SK-N-MC (cell line): ENCODE measurements at regions not wholly inside any gene's neighbourhood (a gene's known extent, or its start where the extent isn't known, plus 50 kb on each side); places are given as distances from the start of the nearest gene placed in this dataset.

Experiments used
- DNase-seq: peaks from one replicate; pipeline ENCODE4 v3.0.0-alpha.2; 2011; ENCODE audit warnings: low read depth, low spot score
- H3K27ac ChIP-seq: fragments of 200-600 bp; sonication (generic); 2 replicates; pipeline ENCODE4 v1.5.1; 2016; ENCODE audit warnings: mixed run types
- H3K36me3 ChIP-seq: fragments of 200-600 bp; sonication (generic); 2 replicates; pipeline ENCODE4 v1.6.1; 2017; ENCODE audit warnings: antibody characterized with exemption, low read length, mixed read lengths; ENCODE audit not compliant: insufficient read depth
- H3K4me3 ChIP-seq: fragments of 200-600 bp; sonication (generic); 2 replicates; pipeline ENCODE4 v1.5.1; 2016
- H3K9ac ChIP-seq: fragments of 200-600 bp; sonication (generic); 2 replicates; pipeline ENCODE4 v1.8.0; 2017; ENCODE audit warnings: mixed run types, mixed read lengths; ENCODE audit not compliant: insufficient read length
- H3K9me3 ChIP-seq: fragments of 200-600 bp; sonication (generic); 2 replicates; pipeline ENCODE4 v1.6.1; 2017; ENCODE audit warnings: low read depth, mild to moderate bottlenecking, antibody characterized with exemption, low read length, moderate library complexity, mixed read lengths
- EZH2 ChIP-seq: fragments of 200-600 bp; sonication (generic); IDR thresholded peaks from one replicate; pipeline ENCODE4 v1.6.1; 2017; ENCODE audit warnings: antibody characterized with exemption
- FOXP2 ChIP-seq: optimal IDR thresholded peaks from 2 replicates; pipeline ENCODE3; 2011; ENCODE audit warnings: mild to moderate bottlenecking, moderate library complexity; ENCODE audit not compliant: insufficient read depth; ENCODE audit errors: extremely low read length, control extremely low read depth
- POLR2AphosphoS5 ChIP-seq: IDR thresholded peaks from 2 replicates; pipeline ENCODE4 v1.6.1; 2012; ENCODE audit warnings: mild to moderate bottlenecking, low read depth, low read length, borderline replicate concordance

DNA sequence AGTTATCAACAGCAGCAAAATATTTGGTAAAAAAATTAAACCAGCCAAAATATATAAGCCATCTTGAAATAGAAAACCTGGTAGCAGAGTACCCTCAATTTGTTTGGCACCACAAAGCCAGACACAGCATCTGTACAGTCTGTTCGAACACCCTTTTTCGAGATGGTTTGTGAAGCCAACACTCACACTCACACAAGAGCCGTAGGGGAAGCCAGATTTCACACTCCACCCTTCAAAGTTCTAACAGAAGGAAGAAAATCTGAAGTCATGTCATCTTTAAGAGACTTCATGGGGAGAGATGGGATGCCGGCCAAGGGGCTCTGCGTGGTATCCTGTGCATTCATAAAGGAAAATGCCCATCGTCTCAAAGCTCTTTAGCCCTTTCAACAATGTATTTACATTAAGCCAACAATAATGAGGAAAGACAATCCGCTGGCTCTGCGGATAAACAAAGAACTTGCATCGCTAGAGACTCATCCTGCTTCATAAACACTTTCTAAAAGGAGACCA lies 451.5 kb upstream of the CHST9 start:
- TF ChIP-seq EZH2 (no peak), POLR2AphosphoS5 (no peak), FOXP2 (no peak)
- DNase-seq = no peak
- Histone ChIP-seq H3K9ac (no peak overlapping the region), H3K36me3 (no peaks in the 10 kb centered on the region), H3K27ac (no peak overlapping the region), H3K9me3 (no peaks in the 10 kb centered on the region), H3K4me3 (no peak overlapping the region)

DNA sequence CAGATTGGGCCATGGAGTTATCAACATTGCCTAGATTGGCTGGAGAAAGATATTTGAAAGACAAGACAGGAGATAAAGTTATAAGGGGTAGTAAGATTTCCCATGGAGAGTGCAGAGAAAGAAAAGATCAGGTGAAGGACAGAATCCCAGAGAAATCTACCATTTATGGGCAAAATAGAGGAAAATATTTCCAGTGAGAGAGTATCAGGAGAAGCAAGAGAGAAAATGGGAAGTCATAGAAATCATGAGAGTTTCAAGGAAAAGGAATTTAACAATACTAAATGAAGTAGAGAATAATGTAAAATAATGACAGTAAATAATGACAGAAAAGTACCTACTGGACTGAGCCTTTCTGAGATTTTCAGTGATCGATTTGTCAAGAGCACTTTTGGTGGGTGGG lies 447.6 kb upstream of the CHST9 start:
- no peak for DNase-seq
- TF ChIP-seq FOXP2 = no peak
- TF ChIP-seq EZH2 = no peak
- no peak for TF ChIP-seq POLR2AphosphoS5
- H3K27ac ChIP-seq = no peak overlapping the region
- no peak overlapping the region for H3K4me3 ChIP-seq
- H3K9ac ChIP-seq = no peak overlapping the region
- no peaks in the 10 kb centered on the region for H3K9me3 ChIP-seq
- H3K36me3 ChIP-seq = no peaks in the 10 kb centered on the region

GRCh38 chr18:27627927-27628326 lies 442.8 kb upstream of the CHST9 start:
- H3K4me3 ChIP-seq = no peak overlapping the region
- TF ChIP-seq EZH2 = no peak
- TF ChIP-seq FOXP2 = no peak
- no peak for TF ChIP-seq POLR2AphosphoS5
- no peaks in the 10 kb centered on the region for H3K9me3 ChIP-seq
- H3K27ac ChIP-seq = no peak overlapping the region
- no peak for DNase-seq
- no peaks in the 10 kb centered on the region for H3K36me3 ChIP-seq
- no peak overlapping the region for H3K9ac ChIP-seq

DNA sequence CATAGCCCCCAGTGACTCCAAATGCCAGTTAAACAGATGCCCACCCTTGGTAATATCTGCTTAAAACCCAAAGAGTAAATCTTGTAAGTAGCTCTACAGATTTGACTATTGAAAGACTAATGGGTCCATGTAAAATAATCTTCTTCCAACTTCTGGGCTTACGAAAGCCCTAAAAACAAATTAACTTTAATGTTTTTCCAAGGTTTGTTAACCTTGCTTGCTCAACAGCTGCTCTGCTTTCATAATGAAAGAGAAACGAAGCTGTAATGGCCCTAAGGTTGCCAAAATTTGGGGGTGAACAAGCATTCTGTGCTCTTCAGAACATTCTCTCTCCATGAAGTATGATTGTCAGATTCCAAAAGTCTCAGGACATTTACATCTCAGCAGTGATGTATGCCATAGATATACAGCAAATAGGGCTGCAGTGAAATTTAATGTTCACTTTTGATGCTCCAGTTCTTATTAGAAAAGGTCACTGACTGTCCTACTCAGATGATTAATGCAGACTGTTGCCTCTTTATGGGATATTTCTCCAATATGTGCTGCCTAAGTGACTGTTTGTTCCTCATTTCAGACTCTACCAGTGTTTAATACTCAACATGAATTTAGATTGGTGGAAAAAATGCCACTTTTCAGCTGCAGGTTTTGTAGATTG lies 436.3 kb upstream of the CHST9 start:
- TF ChIP-seq EZH2 = no peak
- no peak for TF ChIP-seq POLR2AphosphoS5
- TF ChIP-seq FOXP2 = no peak
- Histone ChIP-seq H3K36me3 (no peaks in the 10 kb centered on the region), H3K27ac (no peak overlapping the region), H3K9me3 (no peaks in the 10 kb centered on the region), H3K4me3 (no peak overlapping the region), H3K9ac (no peak overlapping the region)
- no peak for DNase-seq

DNA sequence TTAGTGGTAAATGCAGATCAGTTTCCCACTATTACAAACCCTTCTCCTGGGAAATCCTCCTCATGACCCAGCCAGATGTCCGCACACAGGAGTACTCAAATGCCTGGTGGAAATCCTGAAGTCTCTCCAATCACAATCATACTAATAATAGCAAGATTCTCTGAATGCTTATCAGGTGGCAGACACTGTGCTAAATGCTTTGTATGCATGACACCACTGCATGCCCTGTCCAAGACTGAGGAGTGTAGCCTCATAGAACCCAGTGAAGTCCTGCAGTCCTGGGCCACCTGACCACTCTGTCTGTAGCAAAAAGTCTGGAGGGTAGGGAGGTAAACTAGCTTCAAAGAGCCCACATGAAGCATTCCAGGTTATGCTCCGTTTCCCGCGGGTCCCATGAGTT lies 434.8 kb upstream of the CHST9 start:
- no peaks in the 10 kb centered on the region for H3K9me3 ChIP-seq
- no peak overlapping the region for H3K9ac ChIP-seq
- no peak overlapping the region for H3K4me3 ChIP-seq
- no peaks in the 10 kb centered on the region for H3K36me3 ChIP-seq
- no peak overlapping the region for H3K27ac ChIP-seq
- no peak for DNase-seq
- no peak for TF ChIP-seq FOXP2
- no peak for TF ChIP-seq EZH2
- no peak for TF ChIP-seq POLR2AphosphoS5

- H3K27ac ChIP-seq = no peak overlapping the region
- H3K9ac ChIP-seq = no peak overlapping the region
- no peak overlapping the region for H3K4me3 ChIP-seq
- no peak for TF ChIP-seq FOXP2
- no peaks in the 10 kb centered on the region for H3K36me3 ChIP-seq
- no peak for DNase-seq
- no peaks in the 10 kb centered on the region for H3K9me3 ChIP-seq
Measured at GRCh38 chr18:27619090-27619772, 434.1 kb upstream of the CHST9 start.

DNA sequence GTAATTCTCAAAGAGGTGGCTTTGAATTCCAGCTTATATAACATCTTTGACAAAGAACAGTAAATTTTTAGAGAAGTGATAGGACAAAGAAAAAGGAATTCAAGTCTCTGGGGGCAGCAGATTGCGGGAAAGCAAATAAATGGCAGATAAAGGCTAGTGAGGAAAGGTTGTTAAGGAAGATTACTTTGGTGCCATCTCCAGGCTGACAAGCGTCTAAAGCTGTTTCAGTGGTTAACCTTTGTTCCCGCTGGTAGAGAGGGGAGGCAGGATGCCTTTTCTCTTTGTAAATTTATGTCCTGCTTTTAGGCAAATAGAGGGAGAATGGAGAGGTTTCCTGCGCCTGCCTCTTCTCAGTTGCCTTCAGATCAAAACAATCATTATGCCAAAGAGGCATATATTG lies 431.2 kb upstream of the CHST9 start:
- TF ChIP-seq FOXP2 = no peak
- no peak for TF ChIP-seq EZH2
- TF ChIP-seq POLR2AphosphoS5 = no peak
- H3K36me3 ChIP-seq = no peaks in the 10 kb centered on the region
- no peaks in the 10 kb centered on the region for H3K9me3 ChIP-seq
- H3K9ac ChIP-seq = no peak overlapping the region
- H3K27ac ChIP-seq = no peak overlapping the region
- no peak for DNase-seq
- no peak overlapping the region for H3K4me3 ChIP-seq

DNA sequence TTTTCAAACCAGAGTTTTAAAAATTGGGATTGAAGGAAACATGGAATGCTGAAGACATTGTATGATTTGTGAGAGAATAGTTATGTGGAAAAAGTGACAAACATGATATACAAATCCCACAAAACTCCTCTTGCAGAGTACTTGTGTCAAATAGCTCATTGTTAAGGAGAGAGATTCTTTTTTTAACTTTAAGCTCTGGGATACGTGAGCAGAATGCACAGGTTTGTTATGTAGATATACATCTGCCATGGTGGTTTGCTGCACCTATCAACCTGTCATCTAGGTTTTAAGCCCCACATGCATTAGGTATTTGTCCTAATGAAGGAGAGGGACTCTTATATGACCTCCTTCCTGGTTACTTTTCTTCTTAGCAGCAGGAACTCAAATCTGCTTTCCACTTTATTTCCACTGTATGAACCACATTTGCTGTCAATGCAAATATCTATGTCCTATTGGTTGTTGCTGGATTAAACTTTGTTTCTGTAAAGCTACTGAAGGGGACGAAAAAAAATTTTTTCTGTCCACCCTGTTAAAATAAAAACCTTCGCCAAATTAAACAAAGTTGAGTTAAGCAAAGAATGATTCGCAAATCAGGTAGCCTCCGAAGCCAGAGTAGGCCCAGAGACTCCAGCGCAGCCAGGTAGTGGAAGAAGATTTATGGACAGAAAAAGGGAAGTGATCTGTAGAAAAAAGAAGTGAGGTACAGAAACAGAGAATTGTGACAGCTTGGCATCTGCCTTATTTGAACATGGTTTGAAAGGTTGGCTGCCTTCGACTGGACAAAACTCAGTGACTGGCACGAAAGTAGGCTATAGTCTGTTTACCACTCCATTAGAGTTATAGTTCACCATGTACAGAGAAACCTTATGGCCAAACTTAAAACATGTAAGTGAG lies 430.1 kb upstream of the CHST9 start:
- H3K4me3 ChIP-seq = no peak overlapping the region
- no peaks in the 10 kb centered on the region for H3K9me3 ChIP-seq
- H3K36me3 ChIP-seq = no peaks in the 10 kb centered on the region
- TF ChIP-seq POLR2AphosphoS5 (no peak), FOXP2 (no peak), EZH2 (no peak)
- H3K27ac ChIP-seq = no peak overlapping the region
- no peak overlapping the region for H3K9ac ChIP-seq
- no peak for DNase-seq

- no peak for TF ChIP-seq POLR2AphosphoS5
- TF ChIP-seq EZH2 = no peak
- TF ChIP-seq FOXP2 = no peak
- Histone ChIP-seq H3K36me3 (no peaks in the 10 kb centered on the region), H3K4me3 (no peak overlapping the region), H3K27ac (no peak overlapping the region), H3K9ac (no peak overlapping the region), H3K9me3 (no peaks in the 10 kb centered on the region)
- DNase-seq = no peak
Measured at GRCh38 chr18:27609221-27609620, 424.1 kb upstream of the CHST9 start.
